H1 (cell line): ENCODE measurements at regions not wholly inside any gene's neighbourhood (a gene's known extent, or its start where the extent isn't known, plus 50 kb on each side); places are given as distances from the start of the nearest gene placed in this dataset.

ENCODE experiments used
- JUND ChIP-seq: IDR thresholded peaks from 2 replicates; pipeline ENCODE4 v1.6.1; 2011; ENCODE audit warnings: mild to moderate bottlenecking, improper control_type of control experiment, low read length
- POLR2AphosphoS5 ChIP-seq: IDR thresholded peaks from 2 replicates; pipeline ENCODE4 v1.6.1; 2011; ENCODE audit warnings: low read depth, low read length

DNA sequence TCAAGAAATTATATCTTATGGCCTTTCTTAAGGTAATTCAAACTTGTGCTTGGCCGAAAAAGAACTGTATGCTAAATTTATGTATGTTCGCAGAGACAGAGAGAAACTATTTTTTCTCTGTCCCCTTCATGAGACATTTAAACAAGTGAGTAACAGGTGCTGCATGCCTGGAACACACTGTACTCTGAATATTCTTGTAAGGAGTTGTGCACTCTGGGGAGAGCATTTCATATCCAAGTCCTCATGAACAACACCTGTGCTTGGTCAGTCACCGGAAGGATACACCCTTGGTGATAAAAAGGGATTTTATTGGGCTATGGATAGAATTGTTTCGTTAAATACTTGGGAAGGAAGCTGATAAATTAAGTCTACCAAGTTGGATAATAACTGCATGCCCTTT is 220.8 kb upstream of the NRIP1 start:
- TF ChIP-seq JUND (no peak), POLR2AphosphoS5 (no peak)
